ENCODE measurements at regions not wholly inside any gene's neighbourhood (a gene's known extent, or its start where the extent isn't known, plus 50 kb on each side); places are given as distances from the start of the nearest gene placed in this dataset.
"Not testable (repeated sequence)": the region's sequence is repeated elsewhere in the genome, so short reads cannot be mapped to it uniquely, and the experiment has no call there.

GRCh38 chr7:110420788-110421187, 670.1 kb upstream of the LRRN3 start:
- no peak for TF ChIP-seq CTCF (IDR thresholded peaks at IDR 0.05)
- H3K27ac Mint-ChIP-seq (ENCODE audit: unreplicated experiment) = no peak overlapping the region
- H3K4me1 Mint-ChIP-seq (ENCODE audit: low read depth) = peaks cover 22% of the 10 kb centered on the region
- no peak overlapping the region for H3K4me3 Mint-ChIP-seq (ENCODE audit: unreplicated experiment)
- H3K36me3 Mint-ChIP-seq (ENCODE audit: low read depth) = no peaks in the 10 kb centered on the region
- H3K9me3 Mint-ChIP-seq (ENCODE audit: low read depth) = peaks cover 3% of the 10 kb centered on the region
- DNase-seq (ENCODE audit: low spot score) = no peak
- H3K27me3 Mint-ChIP-seq (ENCODE audit: low read depth) = no peaks in the 10 kb centered on the region

- H3K27ac Mint-ChIP-seq (ENCODE audit: unreplicated experiment) = no peak overlapping the region
- no peak for TF ChIP-seq CTCF (IDR thresholded peaks at IDR 0.05)
- H3K4me3 Mint-ChIP-seq (ENCODE audit: unreplicated experiment) = no peak overlapping the region
- no peaks in the 10 kb centered on the region for H3K36me3 Mint-ChIP-seq (ENCODE audit: low read depth)
- H3K9me3 Mint-ChIP-seq (ENCODE audit: low read depth) = peaks cover 9% of the 10 kb centered on the region
- peaks cover 20% of the 10 kb centered on the region for H3K4me1 Mint-ChIP-seq (ENCODE audit: low read depth)
- H3K27me3 Mint-ChIP-seq (ENCODE audit: low read depth) = no peaks in the 10 kb centered on the region
- no peak for DNase-seq (ENCODE audit: low spot score)
Observed at GRCh38 chr7:110421490-110422241, 669.3 kb upstream of the LRRN3 start.

- TF ChIP-seq CTCF (IDR thresholded peaks at IDR 0.05) = no peak
- H3K4me3 Mint-ChIP-seq (ENCODE audit: unreplicated experiment) = no peak overlapping the region
- DNase-seq (ENCODE audit: low spot score) = no peak
- no peak overlapping the region for H3K27ac Mint-ChIP-seq (ENCODE audit: unreplicated experiment)
- H3K27me3 Mint-ChIP-seq (ENCODE audit: low read depth) = no peaks in the 10 kb centered on the region
- no peaks in the 10 kb centered on the region for H3K36me3 Mint-ChIP-seq (ENCODE audit: low read depth)
- no peaks in the 10 kb centered on the region for H3K4me1 Mint-ChIP-seq (ENCODE audit: low read depth)
- H3K9me3 Mint-ChIP-seq (ENCODE audit: low read depth) = peaks cover 5% of the 10 kb centered on the region
Observed at GRCh38 chr7:110432061-110432553, 658.8 kb upstream of the LRRN3 start.

GRCh38 chr7:110438926-110439325, 652.0 kb upstream of the LRRN3 start:
- H3K27me3 Mint-ChIP-seq (ENCODE audit: low read depth); DNase-seq (ENCODE audit: low spot score); H3K4me3 Mint-ChIP-seq (ENCODE audit: unreplicated experiment); H3K4me1 Mint-ChIP-seq (ENCODE audit: low read depth); H3K9me3 Mint-ChIP-seq (ENCODE audit: low read depth); H3K36me3 Mint-ChIP-seq (ENCODE audit: low read depth); H3K27ac Mint-ChIP-seq (ENCODE audit: unreplicated experiment): not testable (repeated sequence)

GRCh38 chr7:110442381-110442837, 648.5 kb upstream of the LRRN3 start:
- H3K4me3 Mint-ChIP-seq (ENCODE audit: unreplicated experiment) = no peak overlapping the region
- peaks cover 7% of the 10 kb centered on the region for H3K9me3 Mint-ChIP-seq (ENCODE audit: low read depth)
- peak; percentile 79 for TF ChIP-seq CTCF (IDR thresholded peaks at IDR 0.05)
- H3K27ac Mint-ChIP-seq (ENCODE audit: unreplicated experiment) = no peak overlapping the region
- no peak for DNase-seq (ENCODE audit: low spot score)
- no peaks in the 10 kb centered on the region for H3K36me3 Mint-ChIP-seq (ENCODE audit: low read depth)
- H3K27me3 Mint-ChIP-seq (ENCODE audit: low read depth) = no peaks in the 10 kb centered on the region
- H3K4me1 Mint-ChIP-seq (ENCODE audit: low read depth) = no peaks in the 10 kb centered on the region

- DNase-seq (ENCODE audit: low spot score) = no peak
- TF ChIP-seq CTCF (IDR thresholded peaks at IDR 0.05) = no peak
- Mint-ChIP-seq H3K36me3 (ENCODE audit: low read depth) (no peaks in the 10 kb centered on the region), H3K27ac (ENCODE audit: unreplicated experiment) (no peak overlapping the region), H3K27me3 (ENCODE audit: low read depth) (no peaks in the 10 kb centered on the region), H3K4me3 (ENCODE audit: unreplicated experiment) (no peak overlapping the region), H3K9me3 (ENCODE audit: low read depth) (no peaks in the 10 kb centered on the region), H3K4me1 (ENCODE audit: low read depth) (no peaks in the 10 kb centered on the region)
Observed at GRCh38 chr7:110446658-110447057, 644.3 kb upstream of the LRRN3 start.

Measured in chondrocyte (in vitro differentiated cells).